Panc1 (cell line): ENCODE measurements at regions not wholly inside any gene's neighbourhood (a gene's known extent, or its start where the extent isn't known, plus 50 kb on each side); places are given as distances from the start of the nearest gene placed in this dataset.

ENCODE experiments used
- ATAC-seq: fragments of 200-7000 bp; cut with Tn5 transposase; 2 replicates; pipeline ENCODE4 v1.9.1; 2020; ENCODE audit warnings: mild to moderate bottlenecking, moderate library complexity
- BruUV-seq: library from RNA; stranded (reverse); fragments of 400-500 nt; replicated peaks from 2 replicates; lab custom pipeline; 2021; lab: Mats Ljungman, UMichigan
- CTCF ChIA-PET: fragments of 300-600 bp; sonication (Branson Sonifier 250); formaldehyde crosslinking; loops from one replicate; lab custom pipeline; 2022; ENCODE audit warnings: antibody characterized with exemption; lab: Charles Lee
- POLR2A ChIA-PET: fragments of 300-600 bp; sonication (Branson Sonifier 250); formaldehyde crosslinking; loops from one replicate; lab custom pipeline; 2022; ENCODE audit warnings: antibody characterized with exemption; lab: Charles Lee
- DNase-seq: peaks from one replicate; pipeline ENCODE4 v3.0.0-alpha.2; 2010; ENCODE audit warnings: low read depth, low spot score
- H3K27ac ChIP-seq: 2 replicates; pipeline ENCODE4 v1.5.1; 2011; ENCODE audit warnings: mild to moderate bottlenecking, low read length, inconsistent platforms
- H3K27me3 ChIP-seq: fragments of 200-500 bp; sonication (Bioruptor generic); 2 replicates; pipeline ENCODE4 v1.6.0; 2014; ENCODE audit warnings: low read length, inconsistent platforms; ENCODE audit not compliant: control insufficient read depth, insufficient read depth
- H3K36me3 ChIP-seq: fragments of 200-500 bp; sonication (Bioruptor generic); 2 replicates; pipeline ENCODE4 v1.5.1; 2014; ENCODE audit warnings: inconsistent platforms, mild to moderate bottlenecking, low read length, moderate library complexity; ENCODE audit not compliant: control insufficient read depth, insufficient read depth
- H3K4me1 ChIP-seq: 2 replicates; pipeline ENCODE4 v1.5.1; 2011; ENCODE audit warnings: inconsistent platforms, mild to moderate bottlenecking, low read length, moderate library complexity; ENCODE audit not compliant: control insufficient read depth, insufficient read depth
- H3K4me3 ChIP-seq, 2 experiments: 2 replicates each; pipeline ENCODE4 v1.5.1; 2011 to 2012; ENCODE audit warnings: low read depth in 2 of 2, low read length in 2 of 2, mild to moderate bottlenecking in 2 of 2, inconsistent platforms in 1 of 2, moderate library complexity in 1 of 2
- H3K9me3 ChIP-seq: fragments of 200-500 bp; sonication (Bioruptor generic); 2 replicates; pipeline ENCODE4 v1.5.1; 2014; ENCODE audit warnings: low read depth, mild to moderate bottlenecking, inconsistent platforms, low read length, moderate library complexity; ENCODE audit not compliant: control insufficient read depth, insufficient read depth
- CTCF ChIP-seq: fragments of 450-650 bp; IDR thresholded peaks from 2 replicates; pipeline ENCODE4 v1.5.1; 2017; ENCODE audit warnings: mild to moderate bottlenecking
- POLR2AphosphoS5 ChIP-seq: IDR thresholded peaks from 2 replicates; pipeline ENCODE4 v1.6.1; 2012; ENCODE audit warnings: mild to moderate bottlenecking, low read depth, low read length, moderate library complexity
- REST ChIP-seq, 2 experiments: IDR thresholded peaks; 2 replicates each; pipeline ENCODE4 v1.6.1; 2011 to 2012; ENCODE audit warnings: low read depth in 2 of 2, control low read depth in 1 of 2, low read length in 1 of 2, mild to moderate bottlenecking in 1 of 2, moderate library complexity in 1 of 2; ENCODE audit not compliant: insufficient read depth in 1 of 2
- SIN3A ChIP-seq: IDR thresholded peaks from 2 replicates; pipeline ENCODE4 v1.6.1; 2012; ENCODE audit warnings: low read depth, mild to moderate bottlenecking, low read length, moderate library complexity, borderline replicate concordance; ENCODE audit not compliant: insufficient read depth
- TCF7L2 ChIP-seq: IDR thresholded peaks from 2 replicates; pipeline ENCODE4 v1.6.1; 2011; ENCODE audit warnings: mild to moderate bottlenecking, low read depth, low read length, inconsistent platforms
- in situ Hi-C: cut with HindIII; loops from 2 replicates; pipeline ENCODE4 v1.10.0; 2016; ENCODE audit warnings: low sequenced_read_pairs, low pct_unique_long_range_greater_than_20kb
- intact Hi-C: fragments of 100-400 bp; cut with micrococcal nuclease; formaldehyde crosslinking; loops from one replicate; pipeline ENCODE4 v1.10.0; 2022; ENCODE audit not compliant: unreplicated experiment

GRCh38 chr4:135552131-135552530 is 1350.5 kb upstream of the PABPC4L start:
- BruUV-seq = no TSS peak
- Histone ChIP-seq H3K27ac (no peak overlapping the region), H3K4me3 (no peak overlapping the region), H3K36me3 (no peaks in the 10 kb centered on the region), H3K27me3 (no peaks in the 10 kb centered on the region), H3K9me3 (no peaks in the 10 kb centered on the region), H3K4me1 (no peaks in the 10 kb centered on the region)
- ATAC-seq (no peak), DNase-seq (no peak)
- ChIA-PET POLR2A (no interaction called here), CTCF (no interaction called here)
- intact Hi-C loops = no loop called here
- TF ChIP-seq REST (IDR thresholded peaks at IDR 0.05; ENCODE audit: insufficient read depth in 1 of 2, low read depth in 2 of 2, low read length in 1 of 2) (no peak), TCF7L2 (no peak), CTCF (no peak), SIN3A (no peak), POLR2AphosphoS5 (no peak)
- in situ Hi-C loops = no loop called here

DNA sequence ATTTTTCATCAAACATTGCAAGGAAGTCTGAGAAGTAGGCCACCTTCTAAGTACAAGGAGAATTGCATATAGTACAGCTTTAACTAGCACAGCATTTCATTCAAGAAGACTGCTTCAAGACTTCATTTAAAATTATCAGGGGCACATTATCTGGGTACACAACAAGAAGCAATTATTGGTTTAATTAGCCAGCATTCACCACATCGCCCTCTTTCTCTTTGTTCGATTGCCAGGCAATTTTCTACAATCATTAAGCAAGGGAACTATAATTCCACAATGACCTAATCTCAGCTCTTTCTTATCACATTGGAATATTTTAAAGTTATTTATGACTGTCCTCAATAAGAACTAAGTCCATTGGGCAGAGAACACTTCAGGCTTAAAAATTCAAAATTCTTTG is 1347.1 kb upstream of the PABPC4L start:
- no peak for DNase-seq
- H3K27ac ChIP-seq = no peak overlapping the region
- H3K4me3 ChIP-seq = no peak overlapping the region
- ChIA-PET POLR2A (no interaction called here), CTCF (no interaction called here)
- ATAC-seq = no peak
- H3K9me3 ChIP-seq = no peaks in the 10 kb centered on the region
- TF ChIP-seq CTCF (no peak), SIN3A (no peak), TCF7L2 (no peak), REST (IDR thresholded peaks at IDR 0.05; ENCODE audit: insufficient read depth in 1 of 2, low read depth in 2 of 2, low read length in 1 of 2) (no peak), POLR2AphosphoS5 (no peak)
- H3K36me3 ChIP-seq = no peaks in the 10 kb centered on the region
- H3K27me3 ChIP-seq = no peaks in the 10 kb centered on the region
- no TSS peak for BruUV-seq
- in situ Hi-C loops = no loop called here
- H3K4me1 ChIP-seq = no peaks in the 10 kb centered on the region
- intact Hi-C loops = no loop called here
